Esophagus muscularis mucosa (tissue), 4 donors: ENCODE measurements at regions not wholly inside any gene's neighbourhood (a gene's known extent, or its start where the extent isn't known, plus 50 kb on each side); places are given as distances from the start of the nearest gene placed in this dataset.

ENCODE experiments used
- DNase-seq: peaks from one replicate; pipeline ENCODE4 v3.0.0-alpha.2; 2017; ENCODE audit errors: extremely low spot score
- H3K27ac ChIP-seq, 4 donors: fragments of 200-600 bp; sonication (generic); replicated peaks in 1 of 4; 1 replicate in 3 of 4; 2 replicates in 1 of 4; pipeline ENCODE4 v1.5.1; 2016 to 2019; ENCODE audit warnings: mild to moderate bottlenecking in 1 of 4
- H3K27me3 ChIP-seq, 4 donors: fragments of 200-600 bp; sonication (generic); one replicate each; pipeline versions ENCODE4 v1.5.1 to v1.6.0; 2016 to 2019
- H3K36me3 ChIP-seq, 4 donors: fragments of 200-600 bp; sonication (generic); one replicate each; pipeline ENCODE4 v1.5.1; 2016 to 2019
- H3K4me1 ChIP-seq, 4 donors: fragments of 200-600 bp; sonication (generic); one replicate each; pipeline ENCODE4 v1.5.1; 2016 to 2019
- H3K4me3 ChIP-seq, 4 donors: fragments of 200-600 bp; sonication (generic); 1 replicate in 2 of 4; 2 replicates in 2 of 4; pipeline ENCODE4 v1.5.1; 2016 to 2019; ENCODE audit warnings: mild to moderate bottlenecking in 4 of 4, moderate library complexity in 1 of 4
- H3K9me3 ChIP-seq, 4 donors: fragments of 200-600 bp; sonication (generic); 1 replicate in 3 of 4; 2 replicates in 1 of 4; pipeline ENCODE4 v1.5.1; 2016 to 2019
- EP300 ChIP-seq: sonication (generic); formaldehyde crosslinking; IDR thresholded peaks from one replicate; pipeline ENCODE4 v1.6.1; 2017; ENCODE audit warnings: antibody characterized with exemption
- POLR2A ChIP-seq: fragments of 450-650 bp; IDR thresholded peaks from one replicate; pipeline ENCODE4 v1.6.1; 2017; ENCODE audit warnings: antibody characterized with exemption, moderate library complexity, mild to moderate bottlenecking, low read depth
- POLR2AphosphoS5 ChIP-seq, 2 donors: sonication (generic); formaldehyde crosslinking; IDR thresholded peaks; one replicate each; pipeline ENCODE4 v1.6.1; 2017; ENCODE audit warnings: antibody characterized with exemption in 2 of 2
- WGBS: methylation state at CpG from one replicate; pipeline ENCODE4 v1.1.5; 2018; 5-methylcytosine and 5-hydroxymethylcytosine counted together
- intact Hi-C: fragments of 100-400 bp; cut with DNase I; formaldehyde crosslinking; loops from one replicate; pipeline ENCODE4 v1.15.1; 2023
- TF ChIP-seq, protein P1 (sequence below), 3 experiments: fragments of 200-600 bp in 2 of 3; fragments of 450-650 bp in 1 of 3; sonication (generic) in 2 of 3; IDR thresholded peaks; one replicate each; pipeline ENCODE4 v1.5.1; 2017 to 2019; ENCODE audit warnings: antibody characterized with exemption in 3 of 3, mild to moderate bottlenecking in 2 of 3, moderate library complexity in 1 of 3

DNA sequence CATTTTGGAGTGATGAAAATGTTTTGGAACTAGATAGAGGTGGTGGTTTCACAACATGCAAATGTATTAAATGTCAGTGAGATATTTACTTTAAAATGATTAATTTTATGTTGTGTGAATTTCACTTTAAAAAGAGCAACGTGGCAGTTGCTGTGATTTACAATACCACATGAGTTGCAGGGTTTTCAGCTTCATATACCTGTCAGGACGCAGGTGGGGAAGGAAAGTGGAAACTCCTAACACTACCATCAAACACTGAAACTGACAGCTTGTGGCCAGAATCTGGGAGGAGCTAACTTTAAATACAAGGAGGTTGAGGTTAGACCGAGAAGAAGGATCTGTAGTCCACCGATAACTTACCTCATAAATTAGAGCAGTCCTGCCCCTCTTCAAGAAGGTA, 168.9 kb upstream of the TMEM72 start:
- TF ChIP-seq EP300 (no peak), POLR2AphosphoS5 (IDR thresholded peaks at IDR 0.05) (no peak), POLR2A (no peak)
- TF ChIP-seq, protein P1, sequence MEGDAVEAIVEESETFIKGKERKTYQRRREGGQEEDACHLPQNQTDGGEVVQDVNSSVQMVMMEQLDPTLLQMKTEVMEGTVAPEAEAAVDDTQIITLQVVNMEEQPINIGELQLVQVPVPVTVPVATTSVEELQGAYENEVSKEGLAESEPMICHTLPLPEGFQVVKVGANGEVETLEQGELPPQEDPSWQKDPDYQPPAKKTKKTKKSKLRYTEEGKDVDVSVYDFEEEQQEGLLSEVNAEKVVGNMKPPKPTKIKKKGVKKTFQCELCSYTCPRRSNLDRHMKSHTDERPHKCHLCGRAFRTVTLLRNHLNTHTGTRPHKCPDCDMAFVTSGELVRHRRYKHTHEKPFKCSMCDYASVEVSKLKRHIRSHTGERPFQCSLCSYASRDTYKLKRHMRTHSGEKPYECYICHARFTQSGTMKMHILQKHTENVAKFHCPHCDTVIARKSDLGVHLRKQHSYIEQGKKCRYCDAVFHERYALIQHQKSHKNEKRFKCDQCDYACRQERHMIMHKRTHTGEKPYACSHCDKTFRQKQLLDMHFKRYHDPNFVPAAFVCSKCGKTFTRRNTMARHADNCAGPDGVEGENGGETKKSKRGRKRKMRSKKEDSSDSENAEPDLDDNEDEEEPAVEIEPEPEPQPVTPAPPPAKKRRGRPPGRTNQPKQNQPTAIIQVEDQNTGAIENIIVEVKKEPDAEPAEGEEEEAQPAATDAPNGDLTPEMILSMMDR (IDR thresholded peaks at IDR 0.05) = no peak
- Histone ChIP-seq H3K9me3 (no peaks in the 10 kb centered on the region), H3K4me1 (no peaks in the 10 kb centered on the region), H3K27me3 (no peaks in the 10 kb centered on the region), H3K27ac (no peak overlapping the region), H3K36me3 (no peaks in the 10 kb centered on the region), H3K4me3 (no peak overlapping the region)
- DNase-seq = no peak
- 53% methylated on average over 4 of the region's 4 CpGs for WGBS
- intact Hi-C loops = no loop called here

- H3K9me3 ChIP-seq = peaks cover 0 to 5% (median 0%) of the 10 kb centered on the region in 4 donors
- DNase-seq = no peak
- H3K4me1 ChIP-seq = no peaks in the 10 kb centered on the region
- no peaks in the 10 kb centered on the region for H3K36me3 ChIP-seq
- no peak for TF ChIP-seq POLR2A
- TF ChIP-seq EP300 = no peak
- TF ChIP-seq, protein P1 (IDR thresholded peaks at IDR 0.05) = no peak
- no peak for TF ChIP-seq POLR2AphosphoS5 (IDR thresholded peaks at IDR 0.05)
- no peak overlapping the region for H3K4me3 ChIP-seq
- H3K27ac ChIP-seq = no peak overlapping the region
- intact Hi-C loops = no loop called here
- H3K27me3 ChIP-seq = no peaks in the 10 kb centered on the region
- WGBS = 81% methylated on average over 1 of the region's 1 CpG
Observed at GRCh38 chr10:44743535-44743934, 167.6 kb upstream of the TMEM72 start.

DNA sequence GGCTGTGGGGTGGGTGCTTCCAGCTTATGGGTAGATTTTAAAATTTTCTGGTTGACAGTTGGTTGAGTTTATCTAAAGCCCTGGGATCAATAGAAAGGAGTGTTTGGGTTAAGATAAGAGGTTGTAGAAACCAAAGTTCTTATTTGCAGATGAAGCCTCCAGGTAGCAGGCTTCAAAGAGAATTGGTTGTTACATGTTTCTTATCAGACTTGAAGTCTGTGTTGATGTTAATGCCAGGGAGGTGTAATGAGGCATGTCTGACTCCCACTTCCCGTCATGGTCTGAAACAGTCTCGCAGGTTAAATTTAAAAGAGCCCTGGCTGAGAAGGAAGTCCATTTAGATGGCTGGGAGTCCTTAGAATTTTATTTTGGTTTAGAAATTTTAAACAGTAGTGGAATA, 165.2 kb upstream of the TMEM72 start:
- DNase-seq = no peak
- Histone ChIP-seq H3K36me3 (no peaks in the 10 kb centered on the region), H3K27me3 (no peaks in the 10 kb centered on the region), H3K4me1 (no peaks in the 10 kb centered on the region), H3K9me3 (peaks cover 0 to 5% (median 0%) of the 10 kb centered on the region in 4 donors), H3K4me3 (no peak overlapping the region), H3K27ac (no peak overlapping the region)
- intact Hi-C loops = no loop called here
- 54% methylated on average over 2 of the region's 2 CpGs for WGBS
- TF ChIP-seq EP300 (no peak), POLR2AphosphoS5 (IDR thresholded peaks at IDR 0.05) (no peak), POLR2A (no peak)

GRCh38 chr10:44747593-44748172, 163.5 kb upstream of the TMEM72 start:
- no peaks in the 10 kb centered on the region for H3K36me3 ChIP-seq
- H3K27ac ChIP-seq = no peak overlapping the region
- WGBS = 92% methylated on average over 9 of the region's 9 CpGs
- H3K27me3 ChIP-seq = no peaks in the 10 kb centered on the region
- TF ChIP-seq POLR2A (no peak), POLR2AphosphoS5 (IDR thresholded peaks at IDR 0.05) (no peak), EP300 (no peak)
- TF ChIP-seq, protein P1 (IDR thresholded peaks at IDR 0.05) = no peak
- no peak overlapping the region for H3K4me3 ChIP-seq
- no peak for DNase-seq
- H3K4me1 ChIP-seq = peaks cover 0 to 5% (median 2%) of the 10 kb centered on the region in 4 donors
- intact Hi-C loops = no loop called here
- H3K9me3 ChIP-seq = peaks cover 0 to 5% (median 0%) of the 10 kb centered on the region in 4 donors

GRCh38 chr10:44749151-44749550, 162.0 kb upstream of the TMEM72 start:
- H3K36me3 ChIP-seq = no peaks in the 10 kb centered on the region
- intact Hi-C loops = no loop called here
- TF ChIP-seq POLR2A (no peak), POLR2AphosphoS5 (IDR thresholded peaks at IDR 0.05) (no peak), EP300 (no peak)
- TF ChIP-seq, protein P1 (IDR thresholded peaks at IDR 0.05) = no peak
- no peaks in the 10 kb centered on the region for H3K27me3 ChIP-seq
- no peak overlapping the region for H3K4me3 ChIP-seq
- H3K27ac ChIP-seq = no peak overlapping the region
- DNase-seq = no peak
- WGBS = 88% methylated on average over 8 of the region's 8 CpGs
- peaks cover 0 to 5% (median 0%) of the 10 kb centered on the region in 4 donors for H3K9me3 ChIP-seq
- peaks cover 0 to 16% (median 14%) of the 10 kb centered on the region in 4 donors for H3K4me1 ChIP-seq
